Jurkat, Clone E6-1 (cell line): ENCODE measurements at regions not wholly inside any gene's neighbourhood (a gene's known extent, or its start where the extent isn't known, plus 50 kb on each side); places are given as distances from the start of the nearest gene placed in this dataset.

ENCODE experiments used
- DNase-seq: peaks from one replicate; pipeline ENCODE4 v3.0.0-alpha.2; 2011; ENCODE audit warnings: low read depth, low spot score
- H3K4me3 ChIP-seq: 2 replicates; pipeline ENCODE4 v1.5.1; 2011; ENCODE audit warnings: mild to moderate bottlenecking, low read length, control low read depth, moderate library complexity

- no peak overlapping the region for H3K4me3 ChIP-seq
- no peak for DNase-seq
These were observed 266.0 kb upstream of the MTNR1B start for GRCh38 chr11:92703449-92703830.

GRCh38 chr11:92707173-92707619 lies 262.3 kb upstream of the MTNR1B start:
- no peak overlapping the region for H3K4me3 ChIP-seq
- no peak for DNase-seq

- DNase-seq, result no peak
- H3K4me3 ChIP-seq, result no peak overlapping the region
These were observed 261.8 kb upstream of the MTNR1B start for GRCh38 chr11:92707665-92708064.

DNA sequence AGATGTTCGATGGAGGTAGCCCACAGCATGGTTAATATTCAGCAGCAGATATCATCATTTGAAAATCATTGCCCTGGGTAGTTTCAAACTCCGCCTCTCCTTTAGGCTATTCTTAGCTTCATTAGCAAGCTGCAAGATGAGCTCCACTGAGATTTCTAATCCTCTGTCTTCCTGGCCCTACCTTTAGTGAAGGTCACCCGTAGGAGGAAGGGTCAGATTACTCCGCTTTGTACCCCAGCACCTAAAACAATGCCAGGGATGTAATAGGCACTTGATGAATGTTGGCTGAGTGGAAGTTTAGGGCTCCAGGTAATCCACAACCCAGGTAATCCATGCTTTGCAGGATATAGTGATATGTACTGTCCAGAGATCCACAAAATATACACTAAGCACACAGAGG lies 260.1 kb upstream of the MTNR1B start:
- H3K4me3 ChIP-seq, result no peak overlapping the region
- DNase-seq, result no peak

- no peak for DNase-seq
- H3K4me3 ChIP-seq, result no peak overlapping the region
These were observed 257.5 kb upstream of the MTNR1B start for GRCh38 chr11:92711926-92712325.

DNA sequence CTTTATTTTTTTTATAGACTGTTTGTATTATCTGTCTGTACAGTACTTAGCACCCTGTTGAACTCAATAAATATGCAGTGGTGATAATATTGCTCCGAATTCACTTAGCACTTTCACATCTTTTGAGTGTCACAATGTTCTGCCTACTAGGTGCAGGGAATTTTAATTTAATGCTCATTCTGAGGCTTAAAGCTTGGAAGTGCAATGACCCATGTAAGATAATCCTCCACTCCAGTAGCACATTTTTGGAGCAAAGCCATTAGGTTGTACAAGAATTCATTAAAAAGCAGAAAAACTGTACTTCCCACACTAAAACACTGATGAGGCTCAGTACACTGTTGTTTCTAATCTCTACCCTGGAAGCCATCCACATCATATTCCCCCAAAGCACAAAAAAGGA lies 255.3 kb upstream of the MTNR1B start:
- no peak overlapping the region for H3K4me3 ChIP-seq
- no peak for DNase-seq

- H3K4me3 ChIP-seq, result no peak overlapping the region
- no peak for DNase-seq
These were observed 252.2 kb upstream of the MTNR1B start for GRCh38 chr11:92717240-92717639.

GRCh38 chr11:92720385-92720784 lies 249.1 kb upstream of the MTNR1B start:
- no peak overlapping the region for H3K4me3 ChIP-seq
- DNase-seq, result no peak

GRCh38 chr11:92725352-92725751 lies 244.1 kb upstream of the MTNR1B start:
- DNase-seq, result no peak
- H3K4me3 ChIP-seq, result no peak overlapping the region

- H3K4me3 ChIP-seq, result no peak overlapping the region
- DNase-seq, result no peak
These were observed 242.3 kb upstream of the MTNR1B start for GRCh38 chr11:92727123-92727522.

DNA sequence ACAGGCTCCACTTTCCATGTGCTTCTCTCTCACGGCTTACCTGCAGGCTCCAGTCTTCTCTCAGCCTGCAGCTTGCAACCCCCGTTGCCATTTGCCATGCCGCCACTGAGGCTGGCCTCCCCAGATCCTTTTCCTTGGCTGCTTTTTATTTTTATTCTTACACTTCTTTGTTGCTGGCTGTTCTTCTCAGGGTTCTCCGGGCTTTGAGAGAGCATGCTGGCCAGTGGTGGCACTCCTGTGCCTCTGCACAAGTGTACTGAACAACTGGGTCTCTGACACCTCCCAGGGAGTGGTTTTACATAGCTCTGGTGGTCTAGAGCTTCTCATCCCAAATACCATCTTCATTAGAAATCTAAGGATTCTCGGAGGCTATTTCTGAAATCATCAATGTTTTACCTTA lies 241.7 kb upstream of the MTNR1B start:
- DNase-seq, result no peak
- no peak overlapping the region for H3K4me3 ChIP-seq

GRCh38 chr11:92728628-92729027 lies 240.8 kb upstream of the MTNR1B start:
- no peak overlapping the region for H3K4me3 ChIP-seq
- no peak for DNase-seq

GRCh38 chr11:92735039-92735438 lies 234.4 kb upstream of the MTNR1B start:
- peak; percentile 48 for DNase-seq
- H3K4me3 ChIP-seq, result no peak overlapping the region

DNA sequence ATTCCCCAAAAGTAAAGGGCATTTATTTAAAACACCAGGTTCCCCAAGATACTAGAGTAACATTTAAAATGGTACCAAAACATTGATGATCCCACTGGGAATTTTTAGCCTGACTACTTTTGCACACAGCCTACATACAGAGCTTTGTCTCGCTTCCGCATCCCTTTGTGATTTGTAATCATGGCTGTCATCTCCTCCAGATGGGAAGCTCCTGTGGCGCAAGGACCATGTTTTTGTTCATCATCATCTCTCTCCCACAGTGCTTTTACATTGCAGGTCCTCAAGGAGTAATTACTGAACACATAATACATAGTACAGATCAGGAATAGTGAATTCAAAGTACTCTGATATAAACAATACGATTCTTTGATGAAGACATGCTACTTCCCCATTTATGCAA lies 231.2 kb upstream of the MTNR1B start:
- no peak for DNase-seq
- no peak overlapping the region for H3K4me3 ChIP-seq

DNA sequence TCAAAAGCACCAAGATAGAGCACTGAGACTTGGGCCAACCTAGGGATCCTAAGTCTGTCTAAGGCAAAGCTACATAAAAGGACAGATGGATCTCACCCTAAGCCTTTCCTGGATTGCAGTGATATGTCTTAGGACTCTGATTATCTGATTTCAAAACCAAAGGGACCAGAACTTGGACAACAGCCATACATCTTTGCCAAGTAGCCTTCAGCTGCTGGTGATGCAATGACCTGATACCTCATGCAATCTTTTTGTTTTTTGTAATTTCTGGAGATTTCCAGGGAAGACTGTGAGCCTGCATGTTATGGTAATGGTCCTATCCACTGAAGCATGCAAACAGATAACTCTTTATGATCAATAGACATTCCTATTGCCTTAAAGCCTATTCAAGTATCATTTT lies 230.4 kb upstream of the MTNR1B start:
- no peak overlapping the region for H3K4me3 ChIP-seq
- no peak for DNase-seq

- H3K4me3 ChIP-seq, result no peak overlapping the region
- DNase-seq, result no peak
These were observed 230.0 kb upstream of the MTNR1B start for GRCh38 chr11:92739491-92739890.

DNA sequence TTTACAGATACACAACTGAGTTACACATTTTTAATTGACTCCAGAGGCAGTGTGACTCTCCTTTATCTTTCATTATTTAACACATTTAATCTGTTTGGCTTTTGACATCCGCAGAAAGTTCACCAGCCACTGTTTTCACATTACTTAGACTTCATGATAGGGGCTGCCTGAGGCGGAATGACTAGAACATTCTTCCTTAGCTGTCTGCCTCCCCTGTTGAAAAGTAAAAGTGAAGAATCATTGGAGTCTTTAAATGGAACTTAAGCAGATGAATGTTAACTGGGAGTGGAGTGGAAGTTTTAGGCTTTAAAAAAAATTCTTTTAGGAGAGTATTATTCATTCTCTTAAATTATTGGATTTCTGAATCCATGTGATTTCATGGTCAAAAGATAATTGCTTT lies 229.2 kb upstream of the MTNR1B start:
- DNase-seq, result no peak
- H3K4me3 ChIP-seq, result no peak overlapping the region

DNA sequence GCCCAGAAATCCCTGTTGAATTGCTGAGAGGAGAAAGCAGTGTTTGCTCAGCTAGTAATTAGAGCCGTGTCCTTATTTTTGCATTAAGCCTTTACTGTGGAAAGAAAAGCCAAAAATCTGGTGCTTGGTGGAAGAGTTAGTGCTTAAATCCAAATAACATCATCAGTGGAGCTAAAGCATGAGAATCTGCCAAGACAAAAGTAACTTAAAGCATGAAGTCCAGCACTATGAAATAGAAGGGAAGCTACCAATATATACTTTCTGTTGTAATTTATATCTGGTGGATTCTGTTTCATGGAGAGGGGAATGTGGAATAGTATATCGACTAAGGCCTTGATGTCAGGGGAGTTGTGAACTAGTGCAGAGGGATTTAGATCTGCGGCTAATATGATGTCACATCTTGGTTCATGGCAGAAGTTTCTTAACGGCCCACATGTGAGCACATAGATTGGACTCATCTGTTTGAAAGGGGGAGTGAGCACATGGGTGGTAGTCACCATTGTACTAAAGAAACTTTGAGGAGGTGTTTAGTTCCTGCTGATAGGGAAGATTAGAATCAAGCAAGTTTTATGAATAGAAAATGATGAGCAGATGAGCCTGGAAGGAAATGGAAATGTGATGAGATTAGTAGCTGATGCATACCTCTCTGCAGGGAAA lies 224.4 kb upstream of the MTNR1B start:
- DNase-seq, result no peak
- no peak overlapping the region for H3K4me3 ChIP-seq

- no peak for DNase-seq
- no peak overlapping the region for H3K4me3 ChIP-seq
These were observed 218.7 kb upstream of the MTNR1B start for GRCh38 chr11:92750794-92751193.

GRCh38 chr11:92751594-92751993 lies 217.9 kb upstream of the MTNR1B start:
- DNase-seq, result no peak
- H3K4me3 ChIP-seq, result no peak overlapping the region

GRCh38 chr11:92752122-92752521 lies 217.3 kb upstream of the MTNR1B start:
- no peak for DNase-seq

DNA sequence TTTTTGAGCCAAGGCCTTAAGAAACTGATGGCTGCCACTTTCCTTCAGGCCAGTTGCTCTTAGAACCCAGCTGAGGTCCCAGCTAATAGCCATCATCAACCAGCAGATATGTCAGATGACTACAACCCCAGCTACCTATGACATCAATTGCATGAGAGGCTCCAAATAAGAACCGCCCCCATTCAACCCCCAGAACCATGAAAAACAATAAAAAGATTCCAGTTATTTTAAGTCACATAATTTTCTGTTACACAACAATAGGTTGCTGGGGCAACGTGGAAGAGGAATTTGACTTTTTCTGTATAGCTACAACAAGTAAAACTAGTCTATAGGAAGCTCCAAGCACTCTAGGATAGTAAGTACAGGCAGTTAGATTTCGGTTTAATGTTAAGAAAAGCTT lies 216.3 kb upstream of the MTNR1B start:
- H3K4me3 ChIP-seq, result no peak overlapping the region
- no peak for DNase-seq

More at GRCh38 chr11:92752122-92752521, 217.3 kb upstream of the MTNR1B start:
- no peak overlapping the region for H3K4me3 ChIP-seq
